Activated T-cell treated with anti-CD3 and anti-CD28 coated beads, Interleukin-2, amount 50 U/mL, for 4 hours (primary cell): ENCODE measurements at regions not wholly inside any gene's neighbourhood (a gene's known extent, or its start where the extent isn't known, plus 50 kb on each side); places are given as distances from the start of the nearest gene placed in this dataset.

Experiments used
- ATAC-seq, 2 donors: fragments of 200-7000 bp; cut with Tn5 transposase; one replicate each; pipeline ENCODE4 v1.10.0; 2021
- DNase-seq: peaks from one replicate; pipeline ENCODE4 v3.0.0-alpha.2; 2020
- H3K27me3 Mint-ChIP-seq: one replicate; pipeline ENCODE4 v1.8.0; 2021; ENCODE audit warnings: low read depth, mixed read lengths
- H3K36me3 Mint-ChIP-seq: one replicate; pipeline ENCODE4 v1.8.0; 2022; ENCODE audit warnings: mixed read lengths; ENCODE audit not compliant: insufficient read depth
- H3K4me1 Mint-ChIP-seq: one replicate; pipeline ENCODE4 v1.8.0; 2021; ENCODE audit warnings: low read depth, mixed read lengths
- H3K4me3 Mint-ChIP-seq: one replicate; pipeline ENCODE4 v1.8.0; 2021; ENCODE audit warnings: mild to moderate bottlenecking, moderate library complexity, mixed read lengths
- H3K9me3 Mint-ChIP-seq: one replicate; pipeline ENCODE4 v1.8.0; 2021; ENCODE audit warnings: mixed read lengths

- H3K4me1 Mint-ChIP-seq: no peaks in the 10 kb centered on the region
- no peak overlapping the region for H3K4me3 Mint-ChIP-seq
- H3K9me3 Mint-ChIP-seq: peaks cover 23% of the 10 kb centered on the region
- peaks cover 2% of the 10 kb centered on the region for H3K27me3 Mint-ChIP-seq
- no peak for ATAC-seq
- no peak for DNase-seq
- no peaks in the 10 kb centered on the region for H3K36me3 Mint-ChIP-seq
Measured at GRCh38 chr4:8709729-8710360, 117.3 kb downstream of the CPZ start.

- Mint-ChIP-seq H3K9me3 (peaks cover 22% of the 10 kb centered on the region), H3K36me3 (no peaks in the 10 kb centered on the region), H3K27me3 (peaks cover 4% of the 10 kb centered on the region), H3K4me1 (no peaks in the 10 kb centered on the region), H3K4me3 (no peak overlapping the region)
- DNase-seq (no peak), ATAC-seq (no peak)
Measured at GRCh38 chr4:8709050-8709728, 116.6 kb downstream of the CPZ start.

DNA sequence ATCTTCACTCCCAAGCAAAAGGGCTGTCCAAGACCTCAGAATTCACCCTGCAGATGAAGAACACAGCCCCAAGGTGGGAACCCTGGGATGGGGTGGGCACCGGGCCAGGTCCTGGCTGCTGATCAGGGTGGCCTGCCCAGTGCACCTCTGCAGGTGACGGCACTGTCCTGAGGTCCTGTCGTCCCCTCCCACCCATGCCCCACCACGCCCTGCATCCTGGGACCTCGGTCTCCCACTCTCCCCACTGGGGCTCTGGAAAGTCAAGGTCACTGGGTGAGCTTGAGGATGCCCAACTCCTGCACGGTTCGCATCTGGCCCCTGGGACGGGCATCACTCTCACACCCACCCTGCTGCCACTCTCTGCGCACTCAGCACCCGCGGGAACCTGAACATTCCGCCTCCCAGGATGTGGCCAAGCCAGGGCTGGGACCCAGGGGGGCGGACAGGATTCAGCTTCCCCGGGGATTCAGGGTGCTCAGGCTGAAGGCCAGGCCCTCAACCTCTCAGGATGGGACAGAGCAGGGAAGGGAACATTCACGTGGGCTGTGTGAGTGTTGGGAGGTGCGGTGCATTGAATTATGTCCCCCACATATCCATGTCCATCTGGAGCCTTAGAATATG is 115.9 kb downstream of the CPZ start:
- ATAC-seq: no peak
- no peak overlapping the region for H3K4me3 Mint-ChIP-seq
- peaks cover 4% of the 10 kb centered on the region for H3K27me3 Mint-ChIP-seq
- peaks cover 19% of the 10 kb centered on the region for H3K9me3 Mint-ChIP-seq
- H3K4me1 Mint-ChIP-seq: no peaks in the 10 kb centered on the region
- DNase-seq: no peak
- H3K36me3 Mint-ChIP-seq: no peaks in the 10 kb centered on the region

DNA sequence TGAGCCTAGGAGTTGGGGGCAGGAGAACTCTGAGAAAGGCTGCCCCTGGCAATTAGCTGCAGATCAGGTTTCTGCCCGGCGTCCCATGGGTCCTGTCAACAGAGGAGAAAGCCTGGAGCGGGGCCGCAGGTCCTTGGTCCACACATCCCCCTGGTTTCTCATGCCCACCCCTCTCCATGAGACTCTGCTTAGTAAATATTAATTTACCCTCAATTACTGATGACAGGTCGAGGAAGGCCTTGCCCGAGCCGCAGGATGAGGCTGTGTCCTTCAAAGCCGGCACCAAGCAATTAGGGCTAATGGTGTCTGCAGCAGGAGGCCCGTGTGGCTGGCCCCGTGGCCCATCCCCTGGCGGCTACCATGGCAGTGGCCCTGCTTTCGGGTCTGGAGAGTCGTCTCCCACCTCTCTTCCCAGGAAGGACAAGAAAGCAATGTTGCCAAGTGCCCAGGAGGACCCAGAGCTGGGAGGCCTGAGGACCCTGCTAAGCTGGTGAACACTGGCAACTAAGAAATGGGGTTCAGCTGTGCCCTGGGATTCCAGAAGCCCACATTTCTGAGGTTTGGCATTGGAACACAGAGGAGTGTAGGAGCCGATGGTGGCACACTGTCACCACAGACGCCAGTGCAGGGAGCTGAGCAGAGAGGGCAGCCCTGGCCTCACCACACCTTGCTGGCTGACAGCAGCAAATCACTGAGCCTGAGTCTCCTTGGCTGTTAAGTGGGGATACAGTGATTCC is 114.6 kb downstream of the CPZ start:
- no peak for ATAC-seq
- peaks cover 4% of the 10 kb centered on the region for H3K27me3 Mint-ChIP-seq
- H3K36me3 Mint-ChIP-seq: no peaks in the 10 kb centered on the region
- H3K9me3 Mint-ChIP-seq: peaks cover 6% of the 10 kb centered on the region
- H3K4me3 Mint-ChIP-seq: no peak overlapping the region
- no peaks in the 10 kb centered on the region for H3K4me1 Mint-ChIP-seq
- DNase-seq: no peak

DNA sequence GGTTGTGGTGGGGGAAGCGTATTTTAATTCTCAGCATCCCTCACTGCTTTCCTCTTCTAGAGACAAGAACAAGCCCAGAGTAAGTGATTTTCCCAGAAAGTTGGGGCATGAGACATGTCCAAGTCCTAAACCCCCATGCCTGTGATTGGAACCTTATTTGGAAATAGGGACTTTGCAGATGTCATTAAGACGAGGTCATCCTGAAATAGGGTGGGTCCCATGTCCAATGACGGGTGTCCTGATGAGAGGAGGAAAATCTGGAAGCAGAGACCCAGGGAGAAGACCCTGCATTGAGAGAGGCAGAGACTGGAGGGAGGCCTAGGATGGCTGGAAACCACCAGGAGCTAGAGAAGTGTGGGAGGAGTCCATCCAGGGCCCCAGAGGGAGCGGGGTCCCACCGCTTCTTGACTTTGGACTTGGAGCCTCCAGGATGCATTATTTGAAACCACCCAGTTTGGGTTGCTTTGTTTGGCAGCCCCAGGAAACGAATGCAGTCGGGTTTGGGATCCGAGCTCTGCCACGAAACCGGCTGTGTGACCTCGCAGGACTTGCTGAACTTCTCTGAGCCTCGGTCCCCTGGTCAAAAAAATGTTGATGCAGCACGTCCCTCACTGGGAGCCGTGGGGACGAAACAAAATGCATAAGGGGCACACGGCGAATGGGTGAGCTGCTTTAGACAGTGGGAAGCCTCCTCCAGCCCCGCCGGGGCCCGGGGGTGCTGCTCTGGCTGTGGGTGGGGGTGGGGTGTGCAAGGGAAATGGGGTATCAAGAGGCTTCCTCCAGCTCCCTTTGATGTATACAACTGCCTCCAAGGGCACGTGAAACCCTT is 113.9 kb downstream of the CPZ start:
- no peaks in the 10 kb centered on the region for H3K36me3 Mint-ChIP-seq
- ATAC-seq: no peak
- H3K4me3 Mint-ChIP-seq: no peak overlapping the region
- H3K4me1 Mint-ChIP-seq: no peaks in the 10 kb centered on the region
- peaks cover 6% of the 10 kb centered on the region for H3K9me3 Mint-ChIP-seq
- peaks cover 4% of the 10 kb centered on the region for H3K27me3 Mint-ChIP-seq
- DNase-seq: no peak

DNA sequence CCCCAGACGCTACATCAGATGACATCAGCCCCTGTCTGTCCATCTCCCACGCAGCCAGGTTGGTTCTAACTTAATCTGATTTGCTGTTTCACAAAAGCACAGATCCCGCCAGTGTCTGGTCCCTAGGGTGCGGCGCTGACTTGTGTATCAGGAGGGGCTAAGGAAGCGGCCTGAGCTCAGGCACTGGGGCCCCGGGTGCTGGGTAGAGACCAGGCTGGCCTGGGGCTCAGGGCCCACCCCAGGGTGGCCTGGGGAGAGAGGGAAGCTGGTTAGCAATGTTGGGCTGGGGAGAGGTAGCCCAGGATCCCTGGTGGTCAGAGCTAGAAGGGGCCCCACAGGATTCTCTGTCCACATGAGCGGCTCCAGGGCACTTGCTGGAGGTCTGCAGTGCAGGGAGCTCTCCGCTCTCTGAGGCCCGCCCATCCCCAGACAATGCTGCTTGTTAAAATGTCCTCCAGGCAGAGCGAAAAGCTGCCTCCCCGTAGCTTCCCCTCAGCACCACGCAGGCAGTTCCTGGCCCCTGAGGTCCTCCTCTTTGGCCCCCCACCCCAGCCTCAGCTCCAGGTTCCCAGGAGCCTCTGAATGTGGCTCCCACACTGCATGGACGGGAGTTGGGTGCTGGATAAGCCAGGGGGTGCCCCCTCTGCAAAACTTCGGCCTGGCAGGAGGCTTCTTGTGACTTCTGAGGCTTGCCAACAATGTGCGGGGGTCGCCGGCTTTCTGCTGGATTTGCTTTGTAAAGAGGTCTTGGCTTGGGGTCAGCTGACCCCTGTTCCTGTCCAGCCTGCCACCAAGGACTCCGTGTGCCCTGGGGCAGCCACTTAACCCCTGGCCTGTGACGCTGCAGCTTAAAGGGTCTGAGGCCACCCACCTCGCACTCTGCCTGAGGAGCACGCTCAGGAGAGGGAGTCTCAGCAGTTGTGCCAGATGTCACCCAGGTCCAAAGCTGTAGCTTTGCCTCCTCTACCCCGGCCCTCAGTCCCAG is 112.9 kb downstream of the CPZ start:
- H3K27me3 Mint-ChIP-seq: peaks cover 7% of the 10 kb centered on the region
- no peaks in the 10 kb centered on the region for H3K4me1 Mint-ChIP-seq
- H3K4me3 Mint-ChIP-seq: no peak overlapping the region

DNA sequence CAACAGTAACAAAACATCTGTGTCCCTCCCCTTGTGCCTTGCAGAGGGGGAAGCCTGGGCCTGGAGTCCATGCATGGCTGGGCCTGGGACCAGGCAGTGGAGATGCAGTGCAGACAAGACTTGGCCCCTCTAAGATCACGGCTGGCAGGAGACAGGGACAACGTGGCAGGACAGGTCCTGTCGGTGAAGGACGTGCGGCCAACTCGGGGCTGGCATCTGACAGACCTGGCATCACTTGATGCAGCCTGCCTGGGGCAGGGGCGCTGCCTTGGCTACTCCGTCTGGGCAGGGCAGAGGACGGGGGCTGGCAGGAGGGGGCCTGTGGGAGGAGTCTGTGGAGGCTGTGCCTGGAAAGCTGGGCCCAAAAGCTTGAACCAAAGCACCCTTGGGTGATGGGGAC is 112.1 kb downstream of the CPZ start:
- Mint-ChIP-seq H3K4me1 (no peaks in the 10 kb centered on the region), H3K4me3 (no peak overlapping the region), H3K36me3 (no peaks in the 10 kb centered on the region), H3K27me3 (peaks cover 7% of the 10 kb centered on the region), H3K9me3 (no peaks in the 10 kb centered on the region)
- no peak for ATAC-seq
- no peak for DNase-seq

More for the DNA sequence above, 112.9 kb downstream of the CPZ start:
- DNase-seq: no peak
- Mint-ChIP-seq H3K36me3 (no peaks in the 10 kb centered on the region), H3K9me3 (no peaks in the 10 kb centered on the region)
- no peak for ATAC-seq

GRCh38 chr4:8703857-8704495 is 111.4 kb downstream of the CPZ start:
- no peak for DNase-seq
- H3K9me3 Mint-ChIP-seq: no peaks in the 10 kb centered on the region
- H3K4me3 Mint-ChIP-seq: no peak overlapping the region
- no peaks in the 10 kb centered on the region for H3K4me1 Mint-ChIP-seq
- no peak for ATAC-seq
- peaks cover 6% of the 10 kb centered on the region for H3K27me3 Mint-ChIP-seq
- H3K36me3 Mint-ChIP-seq: no peaks in the 10 kb centered on the region

DNA sequence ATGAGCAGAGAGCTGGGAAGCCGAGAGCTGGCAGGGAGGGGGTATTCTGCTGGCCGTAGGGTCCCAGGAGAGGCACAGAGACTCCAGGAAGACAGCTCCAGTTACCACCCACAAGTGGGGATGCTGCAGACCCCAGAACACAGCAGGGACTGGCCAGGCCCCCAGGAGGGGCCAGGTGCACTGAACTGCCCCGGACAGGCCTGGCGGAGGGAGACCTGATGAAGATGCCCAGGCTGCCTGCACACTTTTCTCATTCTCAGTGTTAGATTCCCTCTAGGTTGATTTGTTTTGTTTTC is 110.8 kb downstream of the CPZ start:
- no peaks in the 10 kb centered on the region for H3K9me3 Mint-ChIP-seq
- H3K36me3 Mint-ChIP-seq: no peaks in the 10 kb centered on the region
- H3K27me3 Mint-ChIP-seq: peaks cover 5% of the 10 kb centered on the region
- H3K4me3 Mint-ChIP-seq: no peak overlapping the region
- no peaks in the 10 kb centered on the region for H3K4me1 Mint-ChIP-seq
- no peak for ATAC-seq
- no peak for DNase-seq

GRCh38 chr4:8702516-8703400 is 110.2 kb downstream of the CPZ start:
- Mint-ChIP-seq H3K36me3 (no peaks in the 10 kb centered on the region), H3K27me3 (peaks cover 5% of the 10 kb centered on the region), H3K4me1 (no peaks in the 10 kb centered on the region), H3K4me3 (no peak overlapping the region), H3K9me3 (no peaks in the 10 kb centered on the region)
- DNase-seq (no peak), ATAC-seq (no peak)

- Mint-ChIP-seq H3K36me3 (no peaks in the 10 kb centered on the region), H3K9me3 (no peaks in the 10 kb centered on the region), H3K4me1 (no peaks in the 10 kb centered on the region), H3K4me3 (no peak overlapping the region), H3K27me3 (peaks cover 5% of the 10 kb centered on the region)
- DNase-seq (no peak), ATAC-seq (no peak)
Measured at GRCh38 chr4:8702020-8702495, 109.5 kb downstream of the CPZ start.
